ENCODE measurements at regions not wholly inside any gene's neighbourhood (a gene's known extent, or its start where the extent isn't known, plus 50 kb on each side); places are given as distances from the start of the nearest gene placed in this dataset.

DNA sequence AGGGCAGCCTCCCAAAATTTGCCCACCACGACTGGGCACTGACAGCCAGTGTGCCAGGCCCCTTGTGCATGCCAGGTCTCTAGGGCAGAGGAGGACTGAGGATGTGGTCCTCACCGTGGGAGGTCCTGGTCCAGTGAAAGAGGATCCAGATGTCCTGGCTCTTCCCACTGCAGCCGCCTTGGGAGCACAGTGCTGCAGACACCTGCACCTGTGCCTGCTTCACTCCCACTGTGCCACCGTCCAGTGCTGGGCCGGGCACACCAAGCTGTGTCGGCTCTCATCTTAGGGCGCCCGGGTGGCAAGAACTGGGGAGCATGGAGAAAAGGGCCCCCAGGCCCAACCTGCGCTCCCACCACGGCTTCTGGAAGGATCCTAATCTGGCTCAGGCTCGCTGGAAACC is 1147.1 kb downstream of the BRD1 start:
- Histone ChIP-seq H3K4me3 (no peak overlapping the region), H3K36me3 (no peaks in the 10 kb centered on the region), H3K4me1 (no peaks in the 10 kb centered on the region), H3K27me3 (no peaks in the 10 kb centered on the region), H3K9me3 (no peaks in the 10 kb centered on the region), H3K27ac (no peak overlapping the region)
- DNase-seq (peak in 1 of 4 donors; percentile 71), ATAC-seq (no peak)
- TF ChIP-seq, protein P1, sequence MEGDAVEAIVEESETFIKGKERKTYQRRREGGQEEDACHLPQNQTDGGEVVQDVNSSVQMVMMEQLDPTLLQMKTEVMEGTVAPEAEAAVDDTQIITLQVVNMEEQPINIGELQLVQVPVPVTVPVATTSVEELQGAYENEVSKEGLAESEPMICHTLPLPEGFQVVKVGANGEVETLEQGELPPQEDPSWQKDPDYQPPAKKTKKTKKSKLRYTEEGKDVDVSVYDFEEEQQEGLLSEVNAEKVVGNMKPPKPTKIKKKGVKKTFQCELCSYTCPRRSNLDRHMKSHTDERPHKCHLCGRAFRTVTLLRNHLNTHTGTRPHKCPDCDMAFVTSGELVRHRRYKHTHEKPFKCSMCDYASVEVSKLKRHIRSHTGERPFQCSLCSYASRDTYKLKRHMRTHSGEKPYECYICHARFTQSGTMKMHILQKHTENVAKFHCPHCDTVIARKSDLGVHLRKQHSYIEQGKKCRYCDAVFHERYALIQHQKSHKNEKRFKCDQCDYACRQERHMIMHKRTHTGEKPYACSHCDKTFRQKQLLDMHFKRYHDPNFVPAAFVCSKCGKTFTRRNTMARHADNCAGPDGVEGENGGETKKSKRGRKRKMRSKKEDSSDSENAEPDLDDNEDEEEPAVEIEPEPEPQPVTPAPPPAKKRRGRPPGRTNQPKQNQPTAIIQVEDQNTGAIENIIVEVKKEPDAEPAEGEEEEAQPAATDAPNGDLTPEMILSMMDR (IDR thresholded peaks at IDR 0.05) = no peak
- intact Hi-C loops (cut with DNase I) = no loop called here

- no peaks in the 10 kb centered on the region for H3K4me1 ChIP-seq
- no peak for ATAC-seq
- H3K27ac ChIP-seq = no peak overlapping the region
- no peaks in the 10 kb centered on the region for H3K27me3 ChIP-seq
- no peaks in the 10 kb centered on the region for H3K36me3 ChIP-seq
- TF ChIP-seq, protein P1 (IDR thresholded peaks at IDR 0.05) = no peak
- H3K9me3 ChIP-seq = no peaks in the 10 kb centered on the region
- intact Hi-C loops (cut with DNase I) = no loop called here
- H3K4me3 ChIP-seq = no peak overlapping the region
- peak in 1 of 4 donors; percentile 61 for DNase-seq
Observed at GRCh38 chr22:48679656-48680555, 1147.8 kb downstream of the BRD1 start.

- Histone ChIP-seq H3K27ac (no peak overlapping the region), H3K4me1 (no peaks in the 10 kb centered on the region), H3K9me3 (no peaks in the 10 kb centered on the region), H3K36me3 (no peaks in the 10 kb centered on the region), H3K27me3 (no peaks in the 10 kb centered on the region), H3K4me3 (no peak overlapping the region)
- intact Hi-C loops (cut with DNase I) = no loop called here
- DNase-seq (peak in 1 of 4 donors; percentile 69), ATAC-seq (no peak)
- TF ChIP-seq, protein P1 (IDR thresholded peaks at IDR 0.05) = no peak
Observed at GRCh38 chr22:48678171-48679135, 1149.2 kb downstream of the BRD1 start.

DNA sequence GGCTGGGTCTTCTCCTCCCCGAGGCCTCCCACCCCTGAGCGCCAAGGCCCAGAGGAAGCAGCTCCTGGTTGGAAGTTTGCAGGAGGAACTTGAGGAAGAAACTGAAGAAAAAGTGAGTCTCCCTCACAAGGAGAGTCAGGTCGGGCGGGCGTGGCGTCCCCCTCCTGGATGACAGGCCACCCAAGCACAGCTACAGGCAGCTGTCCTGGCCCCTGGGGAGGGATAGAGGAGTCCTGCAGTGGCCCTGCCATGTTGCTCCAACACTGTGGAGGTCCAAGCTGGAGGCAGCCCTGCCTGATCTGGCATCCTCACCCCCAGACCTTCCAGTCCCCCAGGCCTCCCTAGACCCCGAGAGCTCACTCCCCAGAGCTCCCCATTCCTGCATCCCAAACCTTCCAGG is 1150.1 kb downstream of the BRD1 start:
- H3K4me1 ChIP-seq = no peaks in the 10 kb centered on the region
- TF ChIP-seq, protein P1 (IDR thresholded peaks at IDR 0.05) = no peak
- intact Hi-C loops (cut with DNase I) = no loop called here
- no peak overlapping the region for H3K4me3 ChIP-seq
- ATAC-seq = no peak
- no peaks in the 10 kb centered on the region for H3K36me3 ChIP-seq
- peaks cover 0 to 8% of the 10 kb centered on the region in 2 donors for H3K9me3 ChIP-seq
- no peak overlapping the region for H3K27ac ChIP-seq
- peak in 1 of 4 donors; percentile 53 for DNase-seq
- H3K27me3 ChIP-seq = no peaks in the 10 kb centered on the region

- Histone ChIP-seq H3K27ac (no peak overlapping the region), H3K36me3 (no peaks in the 10 kb centered on the region), H3K4me1 (no peaks in the 10 kb centered on the region), H3K9me3 (peaks cover 0 to 12% of the 10 kb centered on the region in 2 donors), H3K4me3 (no peak overlapping the region), H3K27me3 (no peaks in the 10 kb centered on the region)
- intact Hi-C loops (cut with DNase I) = no loop called here
- no peak for ATAC-seq
- DNase-seq = peak in 1 of 4 donors; percentile 76
- TF ChIP-seq, protein P1 (IDR thresholded peaks at IDR 0.05) = no peak
Observed at GRCh38 chr22:48677168-48677520, 1150.5 kb downstream of the BRD1 start.

Measured in left lung (tissue), 4 donors.